Neural progenitor cell (in vitro differentiated cells): ENCODE measurements at regions not wholly inside any gene's neighbourhood (a gene's known extent, or its start where the extent isn't known, plus 50 kb on each side); places are given as distances from the start of the nearest gene placed in this dataset.

ENCODE experiments used
- CTCF ChIP-seq: fragments of 200-600 bp; sonication (generic); IDR thresholded peaks from 2 replicates; pipeline ENCODE4 v1.5.1; 2017; ENCODE audit warnings: antibody characterized with exemption, mild to moderate bottlenecking
- EZH2 ChIP-seq: fragments of 200-600 bp; sonication (generic); IDR thresholded peaks from 2 replicates; pipeline ENCODE4 v1.6.1; 2017; ENCODE audit warnings: antibody characterized with exemption, mild to moderate bottlenecking, moderate library complexity

DNA sequence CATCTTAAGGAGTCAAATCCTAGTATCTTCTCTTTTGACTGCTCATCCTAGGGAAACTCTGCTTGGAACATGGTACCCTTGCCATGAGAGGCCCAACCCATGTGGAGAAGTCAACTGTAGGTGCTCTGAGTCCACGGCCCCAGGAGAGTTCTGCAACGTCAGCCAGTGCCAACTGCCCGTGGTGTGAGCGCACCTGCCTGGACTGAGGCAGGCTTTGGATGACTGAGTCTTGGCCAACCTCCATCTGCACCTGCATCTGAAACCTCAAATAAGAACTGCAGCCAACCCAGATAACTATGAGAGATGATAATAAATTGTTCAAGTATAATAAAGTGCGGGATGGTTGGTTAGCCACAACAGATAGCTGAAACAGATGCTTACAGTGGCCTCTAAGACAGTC lies 772.0 kb downstream of the TRIML1 start:
- TF ChIP-seq CTCF = no peak
- TF ChIP-seq EZH2 = no peak
